GM19238 (cell line): ENCODE measurements at regions not wholly inside any gene's neighbourhood (a gene's known extent, or its start where the extent isn't known, plus 50 kb on each side); places are given as distances from the start of the nearest gene placed in this dataset.
"Not testable (repeated sequence)": the region's sequence is repeated elsewhere in the genome, so short reads cannot be mapped to it uniquely, and the experiment has no call there.

Experiments
- DNase-seq: peaks from one replicate; pipeline ENCODE4 v3.0.0; 2011; ENCODE audit warnings: low spot score; ENCODE audit not compliant: insufficient read length

GRCh38 chr11:23932485-23932898, 564.4 kb upstream of the LUZP2 start:
- no peak for DNase-seq

- no peak for DNase-seq
Observed at GRCh38 chr11:23933721-23934120, 563.1 kb upstream of the LUZP2 start.

DNA sequence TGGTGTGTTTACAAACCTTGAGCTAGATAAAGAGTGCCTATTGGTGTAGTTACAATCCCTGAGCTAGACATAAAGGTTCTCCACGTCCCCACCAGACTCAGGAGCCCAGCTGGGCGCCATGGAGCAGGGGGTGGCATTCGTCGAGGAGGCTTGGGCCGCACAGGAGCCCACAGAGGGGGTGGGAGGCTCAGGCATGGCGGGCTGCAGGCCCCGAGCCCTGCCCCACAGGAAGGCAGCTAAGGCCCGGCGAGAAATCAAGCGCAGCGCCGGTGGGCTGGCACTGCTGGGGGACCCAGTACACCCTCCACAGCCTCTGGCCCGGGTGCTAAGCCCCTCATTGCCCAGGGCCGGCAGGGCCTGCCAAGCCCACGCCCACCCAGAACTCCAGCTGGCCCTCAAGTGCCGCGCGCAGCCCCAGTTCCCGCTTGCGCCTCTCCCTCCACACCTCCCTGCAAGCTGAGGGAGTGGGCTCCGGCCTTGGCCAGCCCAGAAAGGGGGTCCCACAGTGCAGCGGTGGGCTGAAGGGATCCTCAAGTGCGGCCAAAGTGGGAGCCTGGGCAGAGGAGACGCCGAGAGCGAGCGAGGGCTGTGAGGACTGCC, 562.1 kb upstream of the LUZP2 start:
- DNase-seq: not testable (repeated sequence)

DNA sequence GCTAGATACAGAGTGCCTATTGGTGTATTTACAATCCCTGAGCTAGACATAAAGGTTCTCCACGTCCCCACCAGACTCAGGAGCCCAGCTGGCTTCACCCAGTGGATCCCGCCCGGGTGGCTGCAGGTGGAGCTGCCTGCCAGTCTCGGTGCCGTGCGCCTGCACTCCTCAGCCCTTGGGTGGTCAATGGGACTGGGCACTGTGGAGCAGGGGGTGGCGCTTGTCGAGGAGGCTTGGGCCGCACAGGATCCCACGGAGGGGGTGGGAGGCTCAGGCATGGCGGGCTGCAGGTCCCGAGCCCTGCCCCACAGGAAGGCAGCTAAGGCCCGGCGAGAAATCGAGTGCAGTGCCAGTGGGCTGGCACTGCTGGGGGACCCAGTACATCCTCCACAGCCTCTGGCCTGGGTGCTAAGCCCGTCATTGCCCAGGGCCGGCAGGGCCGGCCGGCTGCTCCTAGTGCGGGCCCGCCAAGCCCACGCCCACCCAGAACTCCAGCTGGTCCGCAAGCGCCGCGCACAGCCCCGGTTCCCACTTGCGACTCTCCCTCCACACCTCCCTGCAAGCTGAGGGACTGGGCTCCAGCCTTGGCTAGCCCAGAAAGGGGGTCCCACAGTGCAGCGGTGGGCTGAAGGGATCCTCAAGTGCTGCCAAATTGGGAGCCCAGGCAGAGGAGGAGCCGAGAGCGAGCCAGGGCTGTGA, 554.6 kb upstream of the LUZP2 start:
- not testable (repeated sequence) for DNase-seq

- DNase-seq: no peak
Observed at GRCh38 chr11:23944923-23945322, 551.9 kb upstream of the LUZP2 start.

GRCh38 chr11:23947883-23948282, 549.0 kb upstream of the LUZP2 start:
- DNase-seq: no peak

DNA sequence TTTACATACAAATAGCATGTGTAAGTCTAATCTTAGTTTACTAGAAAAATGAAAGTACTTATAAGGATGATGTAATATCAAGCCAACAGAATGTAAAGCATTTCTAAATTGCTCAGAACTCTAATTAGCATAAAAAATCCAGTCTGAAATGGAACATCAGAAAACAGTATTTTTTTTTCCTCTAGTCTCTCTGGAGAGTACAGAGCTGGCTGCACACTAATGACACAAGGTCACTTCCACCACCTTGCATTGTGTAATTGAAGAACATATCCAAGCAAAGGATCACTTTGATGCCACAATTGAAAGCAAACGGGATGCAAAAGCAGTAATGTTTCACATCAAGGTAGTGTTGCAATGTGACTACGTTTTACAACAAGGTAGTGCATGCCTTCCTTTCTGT, 548.0 kb upstream of the LUZP2 start:
- DNase-seq: no peak

- DNase-seq: no peak
Observed at GRCh38 chr11:23953951-23954710, 542.7 kb upstream of the LUZP2 start.

DNA sequence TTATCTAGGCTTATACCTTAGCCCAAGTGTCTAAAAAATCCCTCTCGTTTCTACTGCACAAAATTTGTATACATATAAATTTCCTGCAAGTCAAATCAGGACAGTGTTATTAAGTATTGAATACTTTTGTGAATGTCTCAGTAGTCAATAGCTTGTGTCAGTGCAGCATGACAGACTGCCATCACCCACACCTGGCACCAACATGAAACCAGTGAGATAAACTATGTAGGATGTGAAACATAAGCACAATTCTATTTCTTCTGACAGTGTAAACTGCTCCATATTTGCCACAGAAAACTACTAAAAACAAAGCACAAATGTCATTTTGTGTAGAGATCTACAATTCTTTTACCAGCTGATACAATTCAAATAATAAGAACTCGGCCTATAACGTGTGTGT, 542.1 kb upstream of the LUZP2 start:
- DNase-seq: no peak

DNA sequence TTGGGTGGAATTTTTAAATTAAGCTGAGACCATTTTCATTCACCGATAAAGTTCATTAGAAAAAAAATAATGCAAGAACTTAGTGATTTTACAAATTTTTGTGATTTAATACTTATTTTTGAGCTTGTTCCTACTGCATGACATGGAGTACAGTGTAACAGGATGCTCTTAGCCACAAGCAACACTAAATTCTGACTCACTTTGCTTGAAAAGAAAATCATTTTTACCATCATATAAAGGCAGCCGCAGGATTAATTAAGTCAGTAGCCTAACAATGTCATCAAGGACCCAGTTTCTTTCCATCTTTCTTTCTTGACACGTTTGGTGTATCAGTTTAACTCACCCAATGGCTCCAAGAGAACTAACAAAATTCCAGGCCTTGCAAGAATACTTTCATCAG, 540.3 kb upstream of the LUZP2 start:
- DNase-seq: no peak

- DNase-seq: no peak
Observed at GRCh38 chr11:23957314-23957713, 539.5 kb upstream of the LUZP2 start.

DNA sequence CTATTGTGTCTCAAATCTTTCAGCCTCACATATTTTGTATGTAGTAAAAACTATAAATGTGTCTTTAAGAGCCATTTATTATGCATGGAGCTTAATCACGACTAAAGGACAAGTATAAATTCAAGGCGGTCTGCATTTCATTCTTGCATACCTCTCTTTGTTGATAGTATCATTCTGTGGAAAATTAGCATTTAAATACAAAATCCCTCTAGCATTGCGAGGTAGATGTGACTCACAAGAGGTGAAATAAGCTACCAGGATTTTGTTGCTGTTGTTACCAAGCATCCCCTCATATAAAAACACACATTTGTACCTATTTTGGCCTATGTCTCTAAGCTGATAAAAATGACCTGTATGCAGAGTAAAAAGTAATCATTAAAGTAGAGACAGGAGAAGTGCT, 537.4 kb upstream of the LUZP2 start:
- DNase-seq: no peak

GRCh38 chr11:23961503-23962338, 535.1 kb upstream of the LUZP2 start:
- DNase-seq: no peak

DNA sequence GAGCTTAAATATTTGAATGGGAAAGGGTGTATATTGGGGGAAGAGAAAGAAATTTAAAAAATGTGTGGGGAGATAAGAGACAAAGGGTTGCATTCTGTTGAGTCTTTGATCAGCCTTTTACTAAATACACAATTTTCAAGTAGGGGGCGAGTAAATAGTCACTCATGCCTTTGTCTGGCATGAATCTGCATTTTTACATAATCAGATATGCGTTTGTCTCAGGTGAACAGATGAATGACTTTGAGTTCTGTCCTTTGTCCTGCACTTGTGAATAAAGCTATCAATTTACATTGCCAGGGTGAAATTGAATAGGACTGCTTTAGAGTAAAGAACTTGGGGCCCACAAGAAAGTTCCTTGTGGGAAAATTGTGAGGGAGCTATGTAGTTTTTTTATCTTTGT, 523.6 kb upstream of the LUZP2 start:
- no peak for DNase-seq

GRCh38 chr11:23974051-23974450, 522.8 kb upstream of the LUZP2 start:
- no peak for DNase-seq

GRCh38 chr11:23974601-23975000, 522.3 kb upstream of the LUZP2 start:
- DNase-seq: no peak

- DNase-seq: no peak
Observed at GRCh38 chr11:23976426-23976825, 520.4 kb upstream of the LUZP2 start.

- DNase-seq: no peak
Observed at GRCh38 chr11:23976841-23977271, 520.0 kb upstream of the LUZP2 start.

- DNase-seq: no peak
Observed at GRCh38 chr11:23988381-23989006, 508.4 kb upstream of the LUZP2 start.

DNA sequence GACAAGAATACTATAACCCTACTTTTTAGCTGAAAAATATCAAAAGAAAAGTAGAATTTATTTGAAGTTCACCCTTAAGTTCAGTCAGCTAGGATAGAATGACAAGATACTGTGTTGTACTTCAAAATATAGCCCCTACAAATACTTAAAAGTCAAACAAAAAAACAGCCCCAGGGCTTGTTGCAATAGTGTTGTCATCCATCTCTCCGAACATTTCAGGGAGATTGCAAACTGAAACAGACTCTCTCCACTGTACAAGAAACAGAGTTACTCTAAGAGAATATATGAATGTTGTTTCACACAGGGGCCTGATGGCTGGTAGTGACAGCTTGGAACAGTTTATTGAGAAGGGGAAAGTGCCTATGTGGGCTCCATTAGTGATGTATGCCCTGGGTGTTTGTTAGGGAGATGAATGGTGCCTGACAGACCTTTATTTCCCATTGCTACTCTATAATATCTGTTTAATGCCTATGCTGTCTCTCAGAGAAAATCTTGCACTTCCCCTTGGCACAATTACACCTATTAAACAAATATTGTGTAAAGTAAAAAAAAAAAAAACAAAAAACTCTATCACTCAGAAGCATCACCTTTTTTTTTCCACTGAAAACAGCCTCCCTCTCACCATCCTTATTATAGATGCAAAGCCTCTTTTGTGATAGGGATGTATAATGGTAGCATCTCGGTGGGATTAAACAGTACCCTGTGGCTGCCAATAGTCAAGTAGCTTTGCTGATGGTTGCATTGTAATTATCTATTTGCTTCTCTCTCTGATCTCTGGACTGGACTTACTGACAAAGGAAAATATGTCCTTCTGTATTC, 506.3 kb upstream of the LUZP2 start:
- no peak for DNase-seq
